NCI-H1417 treated with DMSO at 0.1 percent for 48 hours (cell line): ENCODE measurements at regions not wholly inside any gene's neighbourhood (a gene's known extent, or its start where the extent isn't known, plus 50 kb on each side); places are given as distances from the start of the nearest gene placed in this dataset.

Experiments
- DNase-seq: peaks from one replicate; lab custom pipeline; 2025; lab: John Stamatoyannopoulos, UW

DNA sequence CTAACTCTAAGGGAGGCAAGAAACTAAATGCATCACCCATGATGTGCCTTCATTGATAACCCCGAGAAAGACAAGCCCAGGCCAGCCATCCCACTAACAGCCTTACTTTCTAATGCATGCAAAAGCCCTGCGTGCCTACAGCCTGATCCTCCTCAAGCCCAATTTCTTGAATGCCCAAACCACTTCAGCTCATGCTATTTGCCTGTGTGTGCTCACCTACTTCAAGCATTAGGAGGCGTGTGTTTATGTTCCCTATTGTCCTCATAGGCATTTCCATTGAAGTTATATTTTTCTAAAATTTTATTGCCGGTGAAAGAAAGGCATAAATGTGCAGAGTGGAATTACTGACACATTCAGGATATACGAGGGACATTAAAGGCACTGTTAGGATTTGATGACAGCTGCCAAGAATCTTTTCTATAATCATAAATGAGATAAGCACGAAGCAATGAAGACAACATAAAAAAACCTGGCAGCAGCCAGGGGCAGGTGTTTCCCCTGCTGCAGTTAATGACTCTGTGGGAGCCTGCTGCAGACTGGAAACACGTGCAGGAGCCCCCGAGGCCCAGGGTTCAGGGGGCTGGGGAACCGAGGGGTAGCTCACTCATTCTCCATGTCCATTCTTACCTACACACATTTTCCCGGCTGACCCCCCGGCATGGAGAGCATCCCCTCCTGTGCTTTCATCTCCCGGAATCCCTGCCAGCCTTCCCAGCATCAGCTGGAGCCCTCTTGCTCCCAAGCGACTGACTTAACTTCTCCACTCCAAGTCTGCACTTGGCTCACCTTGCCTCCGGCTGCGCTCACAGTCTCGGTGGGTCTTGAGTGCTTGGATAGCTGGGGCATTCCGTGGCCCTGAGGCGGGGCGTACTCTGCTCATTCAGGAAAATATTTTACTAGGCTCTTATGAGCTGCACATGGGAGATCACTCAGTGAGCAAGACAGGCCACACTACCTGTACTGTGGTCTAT, 292.3 kb upstream of the SIX2 start:
- peak; percentile 52 for DNase-seq

DNA sequence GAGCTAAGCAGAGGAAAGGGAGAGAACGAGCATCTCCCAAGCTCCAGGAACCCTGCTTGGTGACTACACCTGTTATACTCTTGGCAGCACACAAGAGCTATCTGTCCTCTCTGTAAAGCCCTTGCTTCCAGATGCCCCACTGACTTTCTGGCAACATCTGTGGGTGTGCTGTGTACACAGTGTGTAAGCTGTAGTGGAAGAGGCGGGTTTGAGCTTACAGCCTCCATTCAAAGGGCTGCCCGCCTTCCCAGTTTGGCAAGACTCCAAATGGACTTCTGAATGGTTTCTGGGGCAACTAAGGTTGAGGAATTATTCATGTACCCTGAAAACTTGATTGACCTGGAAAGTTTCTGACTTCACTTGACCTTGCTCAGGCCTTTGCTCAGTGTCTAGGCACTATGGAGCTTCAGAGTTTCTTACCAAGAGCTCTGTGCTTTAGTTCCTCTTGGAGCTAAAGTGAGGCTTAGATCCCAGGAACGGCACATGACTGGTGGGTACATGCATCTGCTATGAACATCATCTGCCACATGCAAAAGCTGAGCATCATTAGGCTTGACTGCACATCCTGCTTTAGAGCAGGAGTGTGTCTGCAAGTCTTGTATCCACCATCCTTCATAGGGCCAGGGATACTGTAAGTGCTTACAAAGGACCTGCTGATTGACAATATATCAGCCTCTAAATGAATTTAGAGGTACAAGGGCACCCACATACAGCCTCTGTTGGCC, 290.9 kb upstream of the SIX2 start:
- peak; percentile 19 for DNase-seq

DNA sequence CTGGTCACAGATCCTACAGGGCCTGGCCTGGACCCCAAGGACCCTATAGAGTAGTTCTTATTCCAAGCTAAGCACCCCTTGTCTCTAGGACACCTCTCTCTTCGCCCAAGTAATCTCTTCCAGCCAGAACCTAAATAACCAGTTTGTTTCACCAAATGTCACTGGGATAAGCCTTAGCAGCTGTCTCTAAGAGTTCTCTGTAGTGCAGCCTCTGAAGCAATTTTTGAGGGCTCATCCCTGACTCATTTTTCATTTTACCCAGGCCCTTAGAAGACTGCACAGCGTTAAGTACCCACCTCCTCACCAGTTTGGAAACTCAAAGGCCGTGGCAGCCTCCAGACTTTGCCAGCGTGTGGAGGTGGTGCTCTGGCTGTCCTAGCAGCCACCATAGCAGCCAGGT, 290.1 kb upstream of the SIX2 start:
- DNase-seq, result no peak

DNA sequence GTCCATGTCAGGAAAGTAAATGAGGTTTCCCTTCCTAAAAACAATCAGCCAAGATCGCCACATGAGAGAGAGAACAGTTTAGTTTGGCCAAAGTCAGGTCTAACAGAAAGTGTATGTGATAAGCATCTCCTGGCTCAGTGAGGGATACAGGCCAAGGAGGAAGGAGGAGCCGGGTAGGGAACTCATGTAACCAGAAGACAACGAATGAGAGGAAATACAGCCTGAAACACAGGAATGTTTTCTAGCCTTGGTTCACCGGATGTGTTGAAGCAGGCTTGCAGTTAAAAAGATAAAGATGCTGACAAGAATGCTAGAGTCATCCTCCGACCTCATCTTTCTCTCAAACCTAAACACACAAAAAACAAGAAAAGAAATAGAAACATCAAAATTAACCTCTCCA, 283.9 kb upstream of the SIX2 start:
- DNase-seq, result no peak

GRCh38 chr2:45291296-45291701, 282.0 kb upstream of the SIX2 start:
- no peak for DNase-seq

- no peak for DNase-seq
Observed at GRCh38 chr2:45289997-45290709, 280.9 kb upstream of the SIX2 start.

DNA sequence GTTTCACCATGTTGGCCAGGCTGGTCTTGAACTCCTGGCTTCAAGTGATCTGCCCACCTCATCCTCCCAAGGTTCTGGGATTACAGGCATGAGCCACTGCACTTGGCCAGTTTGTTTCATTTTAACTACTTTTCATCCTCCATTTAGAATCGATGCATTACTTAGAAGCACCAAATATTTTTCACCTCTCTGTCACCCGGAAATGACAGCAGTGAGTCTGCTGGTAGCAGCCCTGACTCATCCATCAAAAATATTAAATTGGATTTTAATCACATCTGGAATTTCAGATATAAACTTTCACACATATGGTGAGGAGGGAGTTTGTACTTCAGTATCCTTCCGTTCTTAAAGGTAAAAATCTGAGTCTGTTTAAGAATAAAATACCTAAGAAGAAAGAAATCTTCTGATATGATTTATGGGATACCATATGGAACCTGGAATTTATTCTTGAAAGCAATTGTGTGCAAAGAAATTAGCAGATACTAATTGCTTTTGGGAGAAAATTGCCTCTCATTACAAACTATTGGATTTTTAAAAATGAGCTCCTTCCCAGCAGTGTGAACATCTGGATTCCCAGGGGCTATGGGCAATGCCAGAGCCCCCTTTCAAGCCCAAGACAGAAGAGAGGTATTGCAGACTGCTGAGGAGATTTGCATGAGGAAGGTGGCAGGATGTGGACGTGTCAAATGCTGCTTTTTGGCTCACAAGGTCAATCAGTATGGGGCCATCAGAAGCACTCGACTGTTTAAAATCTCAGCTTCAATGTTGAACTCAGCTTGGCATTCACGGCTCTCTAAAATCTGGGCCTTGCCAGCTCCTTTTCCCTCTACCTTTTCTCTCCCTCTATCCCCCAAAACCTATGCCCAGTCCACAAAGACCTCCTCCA, 279.5 kb upstream of the SIX2 start:
- DNase-seq, result no peak

DNA sequence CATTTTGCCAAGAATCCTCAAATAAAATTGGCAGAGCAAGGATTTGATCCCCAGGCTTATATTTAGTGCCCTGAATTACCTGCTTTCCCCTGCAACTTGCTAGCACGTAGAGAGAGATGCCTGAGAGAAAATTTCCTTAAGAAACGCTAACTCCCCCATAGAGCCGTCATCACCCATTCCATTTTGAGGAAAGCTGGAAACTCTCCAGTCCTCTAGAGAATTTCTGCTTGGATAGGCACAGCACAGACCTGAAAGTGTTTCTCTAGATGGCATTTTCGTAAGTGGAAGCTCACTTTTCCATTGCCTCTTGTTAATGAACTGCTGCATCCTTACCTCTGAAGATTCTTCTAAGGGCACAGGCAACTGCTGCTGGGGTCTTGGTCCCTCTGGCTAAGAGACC, 277.8 kb upstream of the SIX2 start:
- no peak for DNase-seq

DNA sequence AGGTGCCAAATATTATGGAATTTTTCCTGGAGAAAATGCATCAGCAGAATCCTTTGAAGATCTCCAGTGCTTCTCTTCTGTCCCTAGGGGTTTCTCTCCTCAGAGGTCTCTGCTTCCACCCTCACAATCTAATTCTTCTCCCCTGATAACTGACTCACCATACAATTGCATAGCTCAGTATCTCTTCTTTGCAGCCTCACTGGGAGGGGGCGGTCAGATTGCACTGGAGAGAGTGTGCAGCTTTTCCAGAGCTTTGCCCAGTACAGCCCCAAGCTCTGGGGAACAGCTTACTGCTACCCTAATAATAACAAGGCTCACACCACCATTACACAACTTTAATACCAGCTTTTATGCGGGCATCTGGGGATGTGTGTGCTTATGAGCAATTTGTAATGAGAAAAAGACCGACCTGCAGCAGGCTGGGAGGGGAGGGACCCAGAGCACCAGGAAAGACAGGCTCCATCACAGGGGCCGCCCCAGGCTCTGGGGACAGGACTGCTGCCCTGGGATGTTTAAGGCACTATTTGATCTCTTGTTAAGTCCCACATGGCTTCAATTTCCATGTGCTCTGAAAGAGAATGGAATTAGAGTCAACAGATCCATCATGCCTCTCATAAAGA, 276.6 kb upstream of the SIX2 start:
- no peak for DNase-seq

DNA sequence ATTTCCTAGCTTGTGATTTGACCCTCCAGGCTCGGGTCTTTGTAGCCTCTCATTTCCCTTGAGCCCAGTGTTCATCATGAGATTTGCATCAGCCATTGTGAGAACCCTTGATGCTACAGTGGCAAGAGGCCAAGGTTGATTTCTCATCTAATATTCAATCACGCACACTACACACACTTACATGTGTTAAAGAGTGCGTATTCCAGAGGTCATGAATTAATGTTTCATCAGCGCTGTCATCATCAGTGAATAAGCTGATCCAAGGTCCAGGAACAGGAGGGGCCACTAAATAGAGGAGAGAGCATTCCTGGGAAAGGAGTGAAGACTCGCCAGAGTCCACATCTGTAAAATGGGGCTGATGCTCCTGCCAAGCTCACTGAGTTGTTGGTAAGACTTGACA, 276.1 kb upstream of the SIX2 start:
- DNase-seq, result no peak

DNA sequence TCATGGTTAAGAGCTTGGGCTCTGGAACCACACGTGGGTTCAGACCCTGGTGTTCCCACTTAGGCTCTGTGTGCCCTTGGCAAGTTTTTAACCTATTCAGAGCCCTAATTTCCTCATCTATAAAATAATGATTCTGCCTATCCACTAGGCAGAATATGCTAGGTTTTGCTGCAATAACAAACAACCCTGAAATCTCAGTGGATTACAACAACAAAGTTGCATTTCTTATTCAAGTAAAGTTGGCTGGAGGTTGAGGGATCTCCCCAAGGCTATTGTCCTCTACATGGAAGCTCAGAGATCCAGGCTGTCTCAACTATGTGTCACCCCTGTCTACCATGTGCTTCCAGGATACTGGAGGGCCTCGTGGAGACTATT, 275.4 kb upstream of the SIX2 start:
- DNase-seq, result no peak

- no peak for DNase-seq
Observed at GRCh38 chr2:45283764-45284620, 274.7 kb upstream of the SIX2 start.

DNA sequence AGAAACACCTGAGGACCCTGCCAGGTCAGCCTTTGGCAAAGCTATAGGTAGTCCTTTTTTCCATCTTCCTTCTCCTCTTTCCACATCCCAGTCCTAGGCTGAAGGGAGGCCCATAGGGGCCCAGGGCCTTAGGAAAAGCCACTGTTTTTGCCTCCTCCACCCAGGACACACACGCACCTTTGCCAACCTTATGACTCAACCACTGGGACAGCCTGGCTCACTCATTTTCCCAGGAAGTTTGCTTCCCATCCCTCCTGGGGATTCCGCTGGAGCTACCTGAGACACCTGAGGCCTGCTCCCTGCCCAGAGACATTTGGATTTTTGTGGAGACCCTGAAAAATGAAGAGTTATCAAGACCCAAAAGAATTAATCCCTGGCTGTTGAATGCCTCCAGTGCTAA, 273.4 kb upstream of the SIX2 start:
- DNase-seq, result no peak

- DNase-seq, result no peak
Observed at GRCh38 chr2:45281311-45281710, 272.1 kb upstream of the SIX2 start.

DNA sequence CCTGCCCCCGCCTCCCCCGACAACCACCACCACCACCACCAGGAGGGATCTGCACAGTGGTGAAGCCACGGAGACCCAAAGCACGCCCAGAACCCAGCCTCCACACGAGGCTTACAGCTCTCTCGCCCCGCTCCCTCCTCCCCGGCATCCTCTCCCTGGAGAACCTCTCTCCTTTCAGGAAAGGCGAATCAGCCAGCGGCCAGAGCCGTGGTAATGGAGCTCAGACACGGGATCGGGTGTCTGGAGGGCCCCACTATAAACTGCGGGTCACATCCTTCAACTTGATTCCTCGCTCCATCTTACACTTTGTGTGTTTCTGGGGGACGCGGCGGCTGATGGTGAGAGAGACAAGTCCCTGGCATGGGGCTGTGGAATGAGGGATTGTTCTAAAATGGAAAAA, 271.5 kb upstream of the SIX2 start:
- DNase-seq, result no peak

DNA sequence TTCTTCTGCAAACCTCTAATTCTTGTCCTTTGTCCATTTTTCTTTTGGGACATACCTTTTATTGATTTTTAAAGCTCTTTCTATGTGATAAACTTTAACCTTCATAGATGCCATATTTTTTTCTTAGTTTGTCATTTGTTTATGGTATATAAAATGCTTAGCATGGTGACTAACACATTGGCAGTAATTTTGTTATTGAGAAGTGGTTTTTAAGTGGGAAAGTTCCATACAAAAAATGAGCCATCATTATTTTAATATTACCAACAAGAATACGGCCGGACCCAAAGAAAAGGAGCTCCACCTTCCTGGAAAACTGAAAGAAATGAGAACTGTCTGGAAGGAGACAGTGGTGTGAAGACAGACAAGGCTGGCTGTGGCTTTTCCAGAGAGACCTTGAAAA, 270.1 kb upstream of the SIX2 start:
- no peak for DNase-seq

DNA sequence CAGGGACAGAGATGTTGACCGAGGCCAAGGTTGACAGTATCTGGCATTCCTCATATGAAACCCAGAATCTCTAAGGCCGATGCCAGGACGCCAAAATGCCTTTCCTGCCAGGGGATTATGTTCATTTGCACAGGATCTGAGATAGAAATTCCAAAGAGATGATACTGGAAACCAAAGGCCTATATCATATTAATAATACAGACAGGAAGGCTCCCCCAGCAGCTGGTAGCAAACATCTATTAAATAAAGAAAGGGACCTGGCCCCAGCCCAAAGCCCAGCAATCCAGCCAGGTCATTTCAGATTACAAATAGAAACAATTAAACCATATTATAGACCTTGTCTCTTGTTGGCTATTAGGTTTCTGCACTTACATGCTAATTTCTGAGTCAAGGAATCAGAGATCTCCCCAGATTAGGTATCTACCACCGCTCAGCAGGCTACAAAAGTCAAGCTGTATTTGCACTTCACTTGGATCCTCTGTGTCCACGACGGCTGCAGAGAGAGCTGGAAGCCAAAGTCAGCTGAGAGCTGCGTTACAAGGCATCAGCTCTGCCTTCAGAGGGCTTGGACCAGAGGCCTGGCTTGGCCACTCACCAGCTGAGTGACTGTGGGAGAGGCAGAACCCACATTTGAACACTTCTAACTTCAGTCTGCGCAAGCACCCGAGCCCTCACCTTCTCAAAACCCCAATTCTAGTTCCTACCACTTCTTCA, 269.3 kb upstream of the SIX2 start:
- no peak for DNase-seq

DNA sequence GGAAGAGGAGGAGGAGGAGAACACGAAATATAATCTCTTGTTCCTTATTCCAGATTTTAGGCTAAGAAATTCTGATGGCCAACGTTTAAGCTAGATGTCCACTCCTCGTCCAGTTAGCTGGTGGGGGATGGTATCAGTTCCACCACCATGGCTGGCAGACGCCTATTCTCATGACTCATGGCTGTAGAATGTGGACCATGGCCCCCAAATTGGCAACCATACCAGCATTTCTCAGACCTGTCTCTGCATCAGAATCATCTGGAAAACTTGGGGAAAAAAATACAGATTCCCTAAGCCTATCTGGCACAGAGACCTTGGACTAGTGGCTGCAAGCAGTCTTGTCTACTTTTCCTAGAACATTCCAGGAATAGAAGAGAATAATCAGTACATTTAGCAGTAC, 267.7 kb upstream of the SIX2 start:
- no peak for DNase-seq

DNA sequence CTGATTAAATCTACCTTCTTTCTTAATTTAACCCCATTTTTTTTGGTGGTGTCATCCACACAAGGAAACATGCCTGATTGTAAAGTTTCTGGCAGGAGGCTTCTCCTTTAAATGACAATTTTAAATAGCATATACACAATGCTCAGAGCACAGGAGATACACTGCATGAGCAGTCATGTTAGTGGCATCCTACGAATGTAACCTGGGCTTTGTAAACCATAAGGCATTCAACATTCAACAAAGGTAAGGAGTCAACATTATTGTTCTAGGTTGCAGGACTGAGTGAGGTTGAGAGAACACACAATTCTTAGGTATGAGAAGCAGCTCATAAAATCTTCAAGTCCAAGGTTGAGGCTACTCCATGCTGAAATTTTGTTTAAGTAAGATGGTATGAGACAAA, 266.6 kb upstream of the SIX2 start:
- no peak for DNase-seq
